T47D (cell line): ENCODE measurements at regions not wholly inside any gene's neighbourhood (a gene's known extent, or its start where the extent isn't known, plus 50 kb on each side); places are given as distances from the start of the nearest gene placed in this dataset.

Experiments
- DNase-seq, 2 experiments: peaks; one replicate each; pipeline versions ENCODE4 v3.0.0 to v3.0.0-alpha.2; 2011 to 2012; ENCODE audit warnings: low read depth in 1 of 2, low spot score in 1 of 2
- JUND ChIP-seq: IDR thresholded peaks from 2 replicates; pipeline ENCODE4 v1.6.1; 2012; ENCODE audit warnings: low read depth
- in situ Hi-C: cut with HindIII; loops from 2 replicates; pipeline ENCODE4 v1.10.0; 2016; ENCODE audit warnings: low sequenced_read_pairs, low pct_unique_long_range_greater_than_20kb

DNA sequence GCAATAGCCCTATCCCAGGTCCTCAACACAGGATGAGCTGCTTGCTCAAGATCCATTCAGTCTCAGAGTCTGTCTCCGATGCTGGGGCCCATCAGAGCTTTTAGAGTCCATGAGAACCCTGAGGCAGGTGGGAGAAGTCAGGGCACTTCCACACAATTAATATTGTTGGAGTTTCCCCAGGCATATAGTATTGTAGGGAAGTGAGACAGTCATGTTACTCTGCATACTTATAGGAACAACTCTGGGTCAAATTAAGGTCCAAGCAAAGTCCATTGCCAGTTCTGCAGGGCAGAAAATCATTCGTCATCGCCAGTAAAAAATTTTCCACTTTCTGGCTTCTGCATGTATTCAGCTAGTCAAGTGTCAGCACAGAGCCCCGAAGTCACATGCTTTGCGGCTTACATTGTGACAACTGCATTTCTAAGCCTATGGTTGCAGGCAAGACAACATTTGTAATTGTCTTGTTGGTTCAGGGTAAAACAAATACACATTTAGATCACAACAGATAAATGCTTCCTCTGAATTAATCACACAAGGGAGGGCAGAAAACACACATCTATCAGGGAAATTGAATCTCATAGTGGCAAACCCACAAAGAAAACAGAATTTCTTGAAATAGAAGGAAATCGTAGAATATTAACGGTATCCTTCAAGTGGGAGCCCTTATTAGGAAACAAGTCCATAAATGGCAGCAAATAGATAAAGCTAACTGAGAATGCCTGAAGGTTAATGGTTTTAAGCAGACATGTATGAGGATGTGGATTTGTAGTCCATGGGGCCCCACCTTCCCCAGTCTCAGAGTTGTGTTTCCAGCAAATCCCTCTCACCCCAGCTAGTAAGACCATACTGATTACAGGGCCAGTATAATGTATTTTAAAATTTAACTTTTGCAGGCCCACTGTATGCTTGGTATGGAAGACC is 412.1 kb upstream of the RASGEF1B start:
- no peak for TF ChIP-seq JUND
- DNase-seq: peak in 1 of 2 experiments; percentile 11
- in situ Hi-C loops: no loop called here

DNA sequence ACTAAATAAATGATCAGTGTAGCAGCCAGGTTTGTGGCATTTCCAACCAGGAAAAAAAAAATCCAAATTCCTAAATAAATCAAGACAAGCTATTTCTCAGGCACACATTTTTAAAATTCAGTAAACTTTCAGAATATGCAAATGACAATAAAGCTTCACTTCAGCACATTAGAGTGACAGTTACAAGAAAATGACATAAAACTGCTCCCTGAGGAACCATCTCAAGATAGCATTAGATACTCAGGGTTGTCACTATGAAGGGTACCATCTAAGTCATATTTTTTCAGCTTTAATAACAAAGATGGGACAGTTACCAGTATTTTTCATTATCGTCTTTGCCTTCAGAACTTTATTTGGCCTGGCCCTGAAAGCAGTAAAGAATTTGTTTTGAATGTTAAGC is 411.3 kb upstream of the RASGEF1B start:
- in situ Hi-C loops: no loop called here
- TF ChIP-seq JUND: no peak
- no peak for DNase-seq

DNA sequence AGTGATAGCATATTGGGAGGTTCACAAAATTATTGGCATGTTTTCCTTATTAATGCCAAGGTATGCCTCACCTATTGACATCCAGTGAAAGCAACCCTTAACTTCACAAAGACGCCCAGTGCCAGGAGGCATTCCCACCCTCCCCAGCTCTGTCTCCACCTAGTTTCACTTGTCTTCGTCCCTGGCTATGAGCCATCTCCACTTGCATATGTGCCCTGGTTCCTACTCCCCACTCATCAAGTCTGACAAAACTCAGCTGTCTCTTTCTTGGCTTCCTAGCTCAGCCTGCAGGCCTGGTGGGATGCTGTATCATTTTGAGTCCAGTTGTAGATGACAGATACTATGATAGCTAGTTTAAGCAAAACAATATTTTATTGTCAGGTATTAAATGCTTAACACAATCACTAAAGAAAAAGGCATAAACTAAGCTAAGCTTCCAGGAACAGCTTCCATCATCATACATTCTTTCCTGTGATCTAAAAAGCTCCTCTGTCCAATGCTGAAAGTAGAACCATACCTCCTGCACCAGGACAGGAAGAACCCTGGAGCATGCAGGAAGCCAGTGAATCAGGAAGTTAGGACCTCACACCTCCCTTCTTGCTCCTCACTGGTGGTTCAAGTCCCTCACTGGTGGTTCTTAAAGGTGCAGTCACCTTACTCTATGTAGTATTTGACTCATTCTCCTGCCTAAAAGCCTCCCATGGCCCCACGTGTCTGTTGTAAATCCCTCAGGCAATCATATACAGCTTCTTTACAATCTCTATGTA is 410.3 kb upstream of the RASGEF1B start:
- no peak for DNase-seq
- TF ChIP-seq JUND: no peak
- in situ Hi-C loops: no loop called here

DNA sequence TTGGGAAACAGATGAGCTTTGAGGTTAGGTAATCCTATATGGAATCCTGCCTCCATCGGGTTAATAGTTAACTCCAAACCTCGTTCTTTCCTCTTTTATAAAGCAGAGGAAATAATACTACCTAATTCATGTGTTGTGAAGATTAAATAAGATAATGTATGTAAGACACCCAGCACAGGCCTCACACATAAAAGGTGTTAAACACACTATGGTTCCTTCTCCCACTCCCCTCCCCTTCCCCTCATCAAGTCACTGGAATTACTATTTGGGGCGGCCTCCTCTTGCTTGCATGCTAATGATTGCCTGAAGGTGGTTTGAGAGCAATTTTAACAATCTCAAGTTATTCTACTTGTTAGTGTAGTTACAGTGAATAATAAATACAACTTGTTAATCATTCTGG is 404.4 kb upstream of the RASGEF1B start:
- no peak for DNase-seq
- in situ Hi-C loops: no loop called here
- no peak for TF ChIP-seq JUND

DNA sequence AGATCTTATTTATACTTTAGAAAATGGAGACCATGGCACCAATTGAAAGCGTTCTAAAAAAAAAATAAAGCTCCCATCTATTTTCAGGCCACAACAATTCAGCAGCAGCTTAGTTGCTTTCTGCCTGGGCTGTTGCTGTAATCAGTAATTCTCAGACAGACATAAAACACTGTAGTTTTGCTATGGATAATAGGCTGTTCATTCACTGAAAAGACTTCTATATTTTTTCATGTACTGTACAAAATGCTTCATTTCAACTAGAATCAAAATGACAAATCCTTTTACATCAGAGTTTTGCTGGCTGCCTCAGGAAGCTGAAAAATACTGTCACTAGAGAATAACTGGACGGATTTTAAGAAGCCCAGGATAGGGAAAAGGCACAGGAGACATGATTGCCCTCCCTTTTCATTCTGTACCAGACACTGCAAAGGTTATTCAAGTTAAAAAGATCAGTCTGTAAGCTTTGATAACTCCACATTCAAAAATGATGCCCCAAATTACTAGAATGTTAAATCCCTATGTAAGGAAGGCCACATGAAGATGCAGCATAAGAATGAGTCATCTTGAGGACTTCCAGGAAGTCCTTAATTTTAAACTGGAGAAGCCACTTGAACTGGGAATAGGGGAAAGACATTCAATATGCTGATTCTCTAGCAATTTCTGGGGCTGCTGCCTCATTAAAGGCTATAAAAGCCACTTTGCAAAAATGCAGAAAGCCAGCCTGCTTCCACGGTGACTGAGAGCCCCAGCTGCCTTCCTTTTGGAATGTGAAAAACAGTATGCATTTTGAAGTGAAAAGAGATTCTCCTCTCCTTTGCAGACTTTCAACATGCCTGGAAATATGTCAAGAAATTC is 403.2 kb upstream of the RASGEF1B start:
- TF ChIP-seq JUND: no peak
- no peak for DNase-seq

DNA sequence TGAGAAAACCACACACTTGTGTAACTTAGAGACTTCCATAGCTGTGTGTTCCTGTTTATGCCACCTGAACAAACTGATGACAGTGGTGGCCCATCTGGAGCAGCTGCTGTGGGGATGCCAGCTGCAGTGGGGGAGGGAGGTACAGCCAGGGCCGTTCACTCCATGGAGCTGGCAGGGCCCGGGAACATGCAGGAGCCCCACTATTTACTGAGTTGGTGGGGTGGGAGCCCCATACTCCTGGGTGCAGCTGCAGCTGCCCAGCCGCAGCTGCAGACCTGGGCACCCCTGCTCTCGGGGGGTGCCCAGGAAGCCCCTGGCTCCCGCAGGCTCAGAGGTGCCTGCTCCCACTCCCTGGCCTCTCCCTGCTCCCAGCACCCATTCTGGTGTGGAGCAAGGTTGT is 398.6 kb upstream of the RASGEF1B start:
- TF ChIP-seq JUND: no peak
- in situ Hi-C loops: no loop called here
- DNase-seq: no peak

More for the DNA sequence above, 403.2 kb upstream of the RASGEF1B start:
- in situ Hi-C loops: no loop called here

DNA sequence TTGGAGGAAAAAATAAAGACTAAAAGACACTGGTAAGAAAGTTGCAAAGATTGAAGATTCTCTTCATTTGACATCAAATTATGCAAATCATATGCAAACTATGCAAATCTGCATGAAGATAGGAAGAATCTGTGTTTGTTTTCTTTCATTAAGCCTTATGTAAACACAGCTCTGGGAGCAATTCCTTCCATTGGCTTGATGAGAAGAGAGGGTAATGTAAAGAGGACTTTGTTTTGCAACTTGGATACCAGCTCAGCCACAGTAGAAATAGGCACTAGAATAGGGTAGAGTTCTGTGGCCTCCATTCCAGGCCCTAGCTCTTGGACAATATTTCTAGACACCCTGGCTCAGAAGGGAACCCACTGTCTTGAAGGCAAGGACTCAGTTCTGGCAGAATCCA is 388.4 kb upstream of the RASGEF1B start:
- in situ Hi-C loops: no loop called here
- TF ChIP-seq JUND: no peak
- no peak for DNase-seq

DNA sequence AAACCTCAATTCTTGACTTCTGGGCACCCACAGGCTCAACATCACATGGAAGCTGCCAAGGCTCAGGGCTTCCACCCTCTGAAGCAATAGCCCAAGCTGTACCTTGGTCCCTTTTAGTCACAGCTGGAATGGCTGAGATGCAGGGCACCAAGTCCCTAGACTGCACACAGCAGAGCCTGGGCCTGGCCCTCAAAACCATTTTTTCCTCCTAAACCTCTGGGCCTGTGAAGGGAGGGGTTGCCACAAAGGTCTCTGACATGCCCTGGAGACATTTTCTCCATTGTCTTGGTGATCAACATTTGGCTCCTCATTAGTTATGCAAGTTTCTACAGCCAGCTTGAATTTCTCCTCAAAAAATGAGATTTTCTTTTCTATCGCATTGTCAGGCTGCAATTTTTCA is 382.7 kb upstream of the RASGEF1B start:
- TF ChIP-seq JUND: no peak
- DNase-seq: no peak
- in situ Hi-C loops: no loop called here

DNA sequence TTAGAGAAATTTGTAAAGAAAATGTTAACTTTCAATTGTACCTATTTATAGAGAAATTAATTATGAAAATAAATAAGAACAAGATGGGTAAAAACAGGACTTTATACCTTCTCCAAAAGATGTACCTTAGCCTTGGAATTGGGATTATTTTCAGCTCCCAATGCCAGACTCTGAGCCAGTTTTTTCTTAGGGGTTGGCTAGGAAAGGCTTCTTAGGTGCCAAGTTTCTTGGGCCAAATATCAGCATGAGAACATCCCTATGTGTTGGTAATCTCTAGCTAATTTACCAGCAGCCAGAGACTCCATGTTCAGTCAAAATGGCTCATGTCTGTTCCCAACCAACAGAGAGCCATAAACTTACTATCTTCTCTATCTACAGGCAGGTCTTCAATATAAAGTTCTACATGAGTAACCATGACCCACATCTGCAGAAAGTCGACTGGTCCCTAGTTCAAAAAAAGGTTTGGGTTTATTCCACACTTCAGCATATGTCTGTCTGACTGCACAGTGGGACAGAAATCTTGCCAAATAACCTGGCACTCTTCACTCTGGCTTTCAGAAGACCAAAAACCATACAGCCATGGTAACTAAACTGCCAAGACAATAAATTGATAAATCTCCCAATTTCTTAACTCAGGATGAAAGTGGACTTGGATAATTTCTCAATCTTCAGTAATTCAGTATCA is 380.5 kb upstream of the RASGEF1B start:
- in situ Hi-C loops: no loop called here
- no peak for DNase-seq
- TF ChIP-seq JUND: no peak

DNA sequence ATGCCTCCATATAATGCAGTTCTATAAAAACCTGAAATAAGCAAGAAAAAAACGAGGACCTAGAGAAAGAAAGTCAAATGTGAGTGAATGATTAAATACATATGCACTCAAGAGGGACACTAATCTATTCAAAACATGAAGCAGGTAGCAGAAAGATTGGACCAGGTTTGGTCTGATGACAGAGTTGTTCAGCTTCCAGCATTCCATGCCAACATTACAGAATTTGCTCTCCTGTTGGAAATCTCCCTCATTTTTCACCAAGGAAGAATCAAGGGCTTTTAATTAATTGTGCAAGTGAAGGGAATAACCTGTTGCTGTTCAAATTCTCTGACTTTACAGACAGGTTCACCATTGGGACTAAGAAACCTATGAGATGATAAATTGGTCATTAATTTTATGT is 379.0 kb upstream of the RASGEF1B start:
- no peak for TF ChIP-seq JUND
- DNase-seq: no peak
- in situ Hi-C loops: no loop called here

DNA sequence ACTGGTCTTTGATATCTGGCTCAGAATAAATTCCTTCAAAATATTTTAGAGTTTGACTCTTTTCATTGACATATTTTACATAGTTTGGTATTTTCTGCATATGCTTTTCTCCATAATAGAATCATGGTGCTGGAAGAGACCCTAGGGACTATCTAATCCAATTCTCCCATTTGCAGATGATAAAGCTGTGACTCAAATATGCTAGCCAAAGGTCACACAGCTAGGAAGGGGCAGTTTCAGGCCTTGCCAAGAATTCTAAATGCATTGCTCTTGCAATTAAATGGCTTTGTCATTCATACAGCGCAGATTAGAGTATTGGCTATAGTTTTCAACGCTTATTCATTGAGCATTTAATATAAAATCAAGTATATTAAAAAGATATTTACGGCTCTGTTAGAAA is 374.1 kb upstream of the RASGEF1B start:
- in situ Hi-C loops: no loop called here

DNA sequence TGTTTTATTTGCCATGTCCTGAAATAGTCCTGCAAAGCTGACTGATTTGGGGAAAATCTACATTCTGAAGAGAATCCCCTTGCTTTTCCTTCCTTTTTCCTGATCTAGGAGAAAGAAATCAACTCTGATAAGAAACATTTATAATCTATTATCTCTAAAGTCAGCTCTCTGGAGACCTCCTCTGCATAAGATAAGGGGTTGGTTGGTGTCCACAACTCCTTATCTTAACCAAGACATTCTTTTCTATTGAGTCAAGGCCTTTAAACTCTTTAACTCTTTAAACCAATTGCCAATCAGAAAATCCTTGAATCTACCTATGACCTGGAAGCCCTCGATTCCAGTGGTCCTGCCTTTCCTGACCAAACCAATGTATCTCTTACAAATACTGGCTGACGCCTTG is 373.6 kb upstream of the RASGEF1B start:
- DNase-seq: no peak
- TF ChIP-seq JUND: no peak
- in situ Hi-C loops: no loop called here

More for the DNA sequence above, 374.1 kb upstream of the RASGEF1B start:
- DNase-seq: no peak
- no peak for TF ChIP-seq JUND
